Stimulated activated naive B cell treated with anti-CD40 and anti-IgM and Interleukin-4, amounts not matched to agents 10 μg/mL and 1 μg/mL and 100 μg/mL, for 72 hours (primary cell): ENCODE measurements at regions not wholly inside any gene's neighbourhood (a gene's known extent, or its start where the extent isn't known, plus 50 kb on each side); places are given as distances from the start of the nearest gene placed in this dataset.

ENCODE experiments used
- ATAC-seq, 2 donors: fragments of 150-1000 bp; cut with Tn5 transposase; replicated peaks; 2 replicates each; pipeline ENCODE4 v1.10.0; 2021; ENCODE audit warnings: moderate library complexity in 1 of 2
- DNase-seq: peaks from one replicate; pipeline ENCODE4 v3.0.0; 2021
- H3K27ac Mint-ChIP-seq: one replicate; pipeline ENCODE4 v1.8.0; 2022; ENCODE audit warnings: mild to moderate bottlenecking, mixed read lengths
- H3K27me3 Mint-ChIP-seq, 2 donors: one replicate each; pipeline ENCODE4 v1.8.0; 2022; ENCODE audit warnings: mixed read lengths in 2 of 2
- H3K36me3 Mint-ChIP-seq, 2 donors: one replicate each; pipeline ENCODE4 v1.8.0; 2022; ENCODE audit warnings: mixed read lengths in 2 of 2, mild to moderate bottlenecking in 1 of 2
- H3K4me1 Mint-ChIP-seq, 2 donors: one replicate each; pipeline ENCODE4 v1.8.0; 2022; ENCODE audit warnings: mixed read lengths in 2 of 2, mild to moderate bottlenecking in 1 of 2
- H3K4me3 Mint-ChIP-seq, 2 donors: one replicate each; pipeline ENCODE4 v1.8.0; 2022; ENCODE audit warnings: mild to moderate bottlenecking in 2 of 2, mixed read lengths in 2 of 2, moderate library complexity in 1 of 2
- H3K9me3 Mint-ChIP-seq, 2 donors: one replicate each; pipeline ENCODE4 v1.8.0; 2022; ENCODE audit warnings: mixed read lengths in 2 of 2, mild to moderate bottlenecking in 1 of 2

GRCh38 chr21:31511258-31511657 lies 148.2 kb upstream of the SOD1 start:
- Mint-ChIP-seq H3K36me3 (peaks cover 3% of the 10 kb centered on the region in 2 donors), H3K4me1 (peaks cover 26 to 34% of the 10 kb centered on the region in 2 donors), H3K27ac (no peak overlapping the region), H3K4me3 (no peak overlapping the region), H3K27me3 (peaks cover 0 to 5% of the 10 kb centered on the region in 2 donors), H3K9me3 (peaks cover 3 to 4% of the 10 kb centered on the region in 2 donors)
- DNase-seq (no peak), ATAC-seq (no peak)

- H3K27ac Mint-ChIP-seq = peak overlapping the region; percentile 20
These were observed 150.1 kb upstream of the SOD1 start for GRCh38 chr21:31509194-31510017.

GRCh38 chr21:31505975-31506374 lies 153.5 kb upstream of the SOD1 start:
- ATAC-seq (no peak), DNase-seq (no peak)
- H3K9me3 Mint-ChIP-seq = peaks cover 6 to 7% of the 10 kb centered on the region in 2 donors
- no peaks in the 10 kb centered on the region for H3K27me3 Mint-ChIP-seq
- peak overlapping the region; percentile 85 for H3K27ac Mint-ChIP-seq
- H3K4me3 Mint-ChIP-seq = no peak overlapping the region
- peaks cover 31 to 39% of the 10 kb centered on the region in 2 donors for H3K4me1 Mint-ChIP-seq
- H3K36me3 Mint-ChIP-seq = peaks cover 5% of the 10 kb centered on the region in 2 donors

More at GRCh38 chr21:31509194-31510017, 150.1 kb upstream of the SOD1 start:
- DNase-seq = peak; percentile 33
- Mint-ChIP-seq H3K9me3 (peaks cover 6 to 7% of the 10 kb centered on the region in 2 donors), H3K4me3 (no peak overlapping the region), H3K36me3 (peaks cover 5% of the 10 kb centered on the region in 2 donors), H3K27me3 (no peaks in the 10 kb centered on the region), H3K4me1 (peaks cover 31 to 39% of the 10 kb centered on the region in 2 donors)
- peak; percentile 19 to 26 for ATAC-seq

GRCh38 chr21:31503939-31504338 lies 155.6 kb upstream of the SOD1 start:
- Mint-ChIP-seq H3K27ac (no peak overlapping the region), H3K9me3 (peaks cover 5 to 6% of the 10 kb centered on the region in 2 donors), H3K36me3 (peaks cover 5% of the 10 kb centered on the region in 2 donors), H3K4me3 (no peak overlapping the region), H3K27me3 (no peaks in the 10 kb centered on the region), H3K4me1 (peaks cover 23 to 26% of the 10 kb centered on the region in 2 donors)
- no peak for ATAC-seq
- DNase-seq = no peak

- peaks cover 20 to 22% of the 10 kb centered on the region in 2 donors for H3K4me1 Mint-ChIP-seq
- H3K36me3 Mint-ChIP-seq = peaks cover 5% of the 10 kb centered on the region in 2 donors
- H3K27ac Mint-ChIP-seq = no peak overlapping the region
- no peak overlapping the region for H3K4me3 Mint-ChIP-seq
- ATAC-seq (no peak), DNase-seq (no peak)
- peaks cover 5 to 6% of the 10 kb centered on the region in 2 donors for H3K9me3 Mint-ChIP-seq
- no peaks in the 10 kb centered on the region for H3K27me3 Mint-ChIP-seq
These were observed 156.0 kb upstream of the SOD1 start for GRCh38 chr21:31503467-31503866.

DNA sequence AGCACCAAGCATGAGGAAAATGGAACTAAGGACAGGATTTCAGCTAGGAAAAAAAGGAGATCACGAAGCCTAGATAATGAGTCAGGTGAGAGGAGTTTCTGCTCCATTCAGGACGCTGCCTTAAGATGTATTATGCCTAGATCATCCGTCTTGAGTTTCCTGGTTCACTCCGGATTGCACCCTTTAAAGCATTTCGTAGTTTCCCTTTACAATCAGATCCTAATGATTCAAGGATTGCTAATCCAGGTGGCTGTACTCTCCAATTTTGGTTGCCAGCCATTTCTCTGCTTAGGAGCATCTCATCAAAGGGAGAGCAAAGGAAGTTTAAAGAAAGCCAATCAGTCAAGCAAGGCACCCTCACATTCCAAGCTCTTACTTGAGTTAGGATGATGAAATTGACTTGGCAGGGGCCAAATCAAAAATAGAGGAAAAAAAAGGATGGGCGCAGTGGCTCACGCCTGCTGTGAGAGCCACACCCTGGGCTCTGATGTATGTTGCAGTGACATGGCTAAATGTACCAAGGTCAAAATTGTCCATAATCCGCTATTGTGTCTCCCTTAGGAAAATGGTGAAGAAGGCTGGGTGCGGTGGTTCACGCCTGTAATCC lies 156.9 kb upstream of the SOD1 start:
- Mint-ChIP-seq H3K27me3 (no peaks in the 10 kb centered on the region), H3K27ac (peak overlapping the region; percentile 39), H3K36me3 (peaks cover 5% of the 10 kb centered on the region in 2 donors), H3K9me3 (peaks cover 5 to 6% of the 10 kb centered on the region in 2 donors), H3K4me1 (peaks cover 15 to 16% of the 10 kb centered on the region in 2 donors), H3K4me3 (no peak overlapping the region)
- ATAC-seq = no peak
- DNase-seq = no peak

DNA sequence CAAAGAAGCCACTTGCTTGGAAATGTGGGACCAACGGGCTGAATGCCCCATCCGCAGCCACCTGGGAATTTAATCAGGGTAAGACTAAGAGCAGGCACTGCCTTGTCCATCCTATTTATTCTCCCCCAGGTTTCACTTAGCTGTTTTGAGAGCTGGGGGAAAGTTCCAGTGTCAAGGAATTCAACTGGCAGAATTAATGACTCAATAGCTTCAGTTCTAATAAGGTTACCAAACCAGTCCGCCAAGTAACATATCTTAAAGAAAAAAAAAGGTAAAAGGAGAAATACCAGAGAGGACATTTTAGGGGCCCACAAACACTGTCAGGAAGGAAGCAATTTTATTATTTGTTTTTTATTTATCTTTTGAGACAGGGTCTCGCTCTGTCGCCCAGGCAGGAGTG lies 157.6 kb upstream of the SOD1 start:
- DNase-seq (no peak), ATAC-seq (no peak)
- H3K36me3 Mint-ChIP-seq = peaks cover 5% of the 10 kb centered on the region in 2 donors
- no peak overlapping the region for H3K27ac Mint-ChIP-seq
- H3K4me1 Mint-ChIP-seq = peaks cover 11 to 12% of the 10 kb centered on the region in 2 donors
- H3K27me3 Mint-ChIP-seq = no peaks in the 10 kb centered on the region
- peaks cover 5 to 6% of the 10 kb centered on the region in 2 donors for H3K9me3 Mint-ChIP-seq
- H3K4me3 Mint-ChIP-seq = no peak overlapping the region

- Mint-ChIP-seq H3K4me1 (peaks cover 2% of the 10 kb centered on the region in 2 donors), H3K9me3 (peaks cover 0 to under 1% of the 10 kb centered on the region in 2 donors), H3K36me3 (no peaks in the 10 kb centered on the region), H3K27me3 (no peaks in the 10 kb centered on the region), H3K27ac (peak overlapping the region; percentile 9), H3K4me3 (no peak overlapping the region)
- ATAC-seq = no peak
- no peak for DNase-seq
These were observed 156.9 kb upstream of the TIAM1 start for GRCh38 chr21:31500982-31501381.

- Mint-ChIP-seq H3K27me3 (no peaks in the 10 kb centered on the region), H3K4me1 (no peaks in the 10 kb centered on the region), H3K27ac (no peak overlapping the region), H3K4me3 (no peak overlapping the region), H3K36me3 (no peaks in the 10 kb centered on the region), H3K9me3 (no peaks in the 10 kb centered on the region)
- ATAC-seq = no peak
- no peak for DNase-seq
These were observed 156.0 kb upstream of the TIAM1 start for GRCh38 chr21:31500071-31500470.

DNA sequence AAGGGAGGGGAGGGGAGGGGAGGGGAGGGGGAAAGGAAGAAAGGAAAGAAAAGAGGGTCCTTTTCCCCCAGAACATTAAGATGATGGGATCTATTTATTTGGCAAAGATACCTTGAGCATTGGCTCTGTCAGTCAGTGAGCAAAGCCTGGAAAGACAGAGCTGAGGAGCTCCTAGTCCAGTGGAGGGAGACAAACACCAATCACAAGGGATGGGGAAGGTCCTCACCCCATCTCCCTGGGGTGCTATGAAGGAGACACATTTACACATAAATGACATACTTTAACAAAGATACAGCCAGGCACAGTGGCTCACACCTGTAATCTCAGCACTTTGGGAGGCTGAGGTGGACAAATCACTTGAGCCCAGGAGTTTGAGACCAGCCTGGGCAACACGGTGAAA lies 154.9 kb upstream of the TIAM1 start:
- Mint-ChIP-seq H3K27me3 (no peaks in the 10 kb centered on the region), H3K4me1 (no peaks in the 10 kb centered on the region), H3K36me3 (no peaks in the 10 kb centered on the region), H3K9me3 (no peaks in the 10 kb centered on the region), H3K27ac (no peak overlapping the region), H3K4me3 (no peak overlapping the region)
- DNase-seq (no peak), ATAC-seq (peak; percentile 36 to 50)

DNA sequence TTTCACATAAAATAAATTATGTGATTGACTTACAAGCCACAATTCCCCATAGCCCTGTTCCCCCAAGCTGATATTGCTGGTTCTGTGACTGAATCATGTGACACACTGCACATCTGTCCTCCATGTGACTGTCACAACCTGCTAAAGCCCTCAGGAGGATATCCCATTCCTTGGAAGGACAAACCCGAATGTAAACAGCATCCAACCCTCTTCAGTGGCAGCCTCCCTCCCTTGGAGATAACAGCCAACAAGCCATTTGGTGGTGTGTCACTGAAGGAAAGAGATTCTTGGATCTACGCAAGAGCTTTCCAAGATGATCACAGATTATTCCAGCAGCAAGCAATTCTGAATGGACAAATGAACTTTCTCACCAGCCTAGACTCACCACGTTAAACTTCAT lies 153.9 kb upstream of the TIAM1 start:
- Mint-ChIP-seq H3K9me3 (no peaks in the 10 kb centered on the region), H3K36me3 (no peaks in the 10 kb centered on the region), H3K4me1 (no peaks in the 10 kb centered on the region), H3K4me3 (no peak overlapping the region), H3K27ac (no peak overlapping the region), H3K27me3 (no peaks in the 10 kb centered on the region)
- ATAC-seq = no peak
- DNase-seq = no peak

- Mint-ChIP-seq H3K9me3 (peaks cover 0 to 3% of the 10 kb centered on the region in 2 donors), H3K4me3 (no peak overlapping the region), H3K4me1 (no peaks in the 10 kb centered on the region), H3K36me3 (no peaks in the 10 kb centered on the region), H3K27me3 (no peaks in the 10 kb centered on the region), H3K27ac (no peak overlapping the region)
- no peak for ATAC-seq
- no peak for DNase-seq
These were observed 149.4 kb upstream of the TIAM1 start for GRCh38 chr21:31493350-31493880.

DNA sequence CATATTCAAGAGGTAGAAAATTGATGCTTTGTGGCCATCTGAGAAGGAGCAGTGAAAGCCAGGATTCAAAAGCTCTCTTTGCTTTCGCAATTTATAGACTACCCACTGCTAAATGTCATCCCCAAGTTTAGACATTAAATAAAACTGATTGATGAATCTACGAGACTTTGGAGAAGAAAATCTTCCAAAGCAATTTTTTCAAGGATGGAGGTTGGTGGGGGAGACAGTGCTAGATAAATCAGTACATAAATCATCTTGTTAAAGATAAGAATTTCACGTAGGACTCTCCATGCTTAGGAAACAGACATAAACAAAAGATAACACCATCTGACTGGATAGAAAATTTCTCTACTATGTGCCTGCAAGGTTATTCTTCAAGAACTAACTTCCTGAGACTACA lies 147.6 kb upstream of the TIAM1 start:
- H3K27ac Mint-ChIP-seq = no peak overlapping the region
- peaks cover 0 to 3% of the 10 kb centered on the region in 2 donors for H3K9me3 Mint-ChIP-seq
- H3K4me3 Mint-ChIP-seq = no peak overlapping the region
- DNase-seq (no peak), ATAC-seq (no peak)
- no peaks in the 10 kb centered on the region for H3K27me3 Mint-ChIP-seq
- no peaks in the 10 kb centered on the region for H3K4me1 Mint-ChIP-seq
- no peaks in the 10 kb centered on the region for H3K36me3 Mint-ChIP-seq

GRCh38 chr21:31490443-31490842 lies 146.4 kb upstream of the TIAM1 start:
- Mint-ChIP-seq H3K4me1 (no peaks in the 10 kb centered on the region), H3K27ac (no peak overlapping the region), H3K27me3 (no peaks in the 10 kb centered on the region), H3K9me3 (peaks cover 4 to 9% of the 10 kb centered on the region in 2 donors), H3K4me3 (no peak overlapping the region), H3K36me3 (no peaks in the 10 kb centered on the region)
- DNase-seq (no peak), ATAC-seq (no peak)

GRCh38 chr21:31489726-31490125 lies 145.7 kb upstream of the TIAM1 start:
- Mint-ChIP-seq H3K27me3 (no peaks in the 10 kb centered on the region), H3K4me1 (no peaks in the 10 kb centered on the region), H3K36me3 (peaks cover 0 to 6% of the 10 kb centered on the region in 2 donors), H3K27ac (no peak overlapping the region), H3K9me3 (peaks cover 11 to 15% of the 10 kb centered on the region in 2 donors), H3K4me3 (no peak overlapping the region)
- DNase-seq (no peak), ATAC-seq (no peak)
